ENCODE measurements at regions not wholly inside any gene's neighbourhood (a gene's known extent, or its start where the extent isn't known, plus 50 kb on each side); places are given as distances from the start of the nearest gene placed in this dataset.

GRCh38 chr13:99050983-99051488, 73.2 kb upstream of the DOCK9 start:
- in situ Hi-C loops (cut with HindIII; ENCODE audit: low pct_unique_long_range_greater_than_20kb, low sequenced_read_pairs): no loop called here
- DNase-seq (ENCODE audit: low read depth): no peak

DNA sequence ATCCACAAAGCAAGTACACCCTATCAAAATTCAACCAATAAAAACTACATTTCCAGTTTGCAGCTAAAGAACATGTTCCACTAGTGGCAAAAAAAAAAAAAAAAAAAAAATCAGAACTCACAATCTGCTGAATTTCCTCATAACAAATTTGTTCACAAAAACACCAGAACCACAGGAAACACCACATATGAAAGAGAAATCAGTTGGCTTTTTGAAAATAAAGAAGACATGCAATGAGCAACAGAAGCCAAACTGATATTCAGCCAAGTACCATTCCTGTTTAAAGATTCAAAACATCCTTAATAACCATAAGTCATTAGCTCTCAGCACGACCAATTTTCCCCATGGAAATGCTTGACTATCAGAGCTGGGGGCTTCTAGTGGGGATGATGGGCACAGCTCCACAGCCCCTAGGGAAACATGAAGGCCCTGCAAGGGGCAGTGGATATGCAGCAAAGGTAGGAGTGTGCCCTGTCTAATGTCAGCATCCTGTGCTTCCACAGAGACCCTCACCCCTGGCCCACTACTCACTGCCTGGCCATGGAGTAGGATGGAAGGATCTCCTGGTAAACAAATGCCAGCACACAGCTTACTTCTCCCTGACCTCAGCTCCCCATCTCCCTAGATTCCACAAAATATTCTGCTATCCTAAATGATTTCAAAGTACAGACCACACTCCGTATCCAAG, 74.0 kb upstream of the DOCK9 start:
- in situ Hi-C loops (cut with HindIII; ENCODE audit: low pct_unique_long_range_greater_than_20kb, low sequenced_read_pairs): no loop called here
- no peak for DNase-seq (ENCODE audit: low read depth)

DNA sequence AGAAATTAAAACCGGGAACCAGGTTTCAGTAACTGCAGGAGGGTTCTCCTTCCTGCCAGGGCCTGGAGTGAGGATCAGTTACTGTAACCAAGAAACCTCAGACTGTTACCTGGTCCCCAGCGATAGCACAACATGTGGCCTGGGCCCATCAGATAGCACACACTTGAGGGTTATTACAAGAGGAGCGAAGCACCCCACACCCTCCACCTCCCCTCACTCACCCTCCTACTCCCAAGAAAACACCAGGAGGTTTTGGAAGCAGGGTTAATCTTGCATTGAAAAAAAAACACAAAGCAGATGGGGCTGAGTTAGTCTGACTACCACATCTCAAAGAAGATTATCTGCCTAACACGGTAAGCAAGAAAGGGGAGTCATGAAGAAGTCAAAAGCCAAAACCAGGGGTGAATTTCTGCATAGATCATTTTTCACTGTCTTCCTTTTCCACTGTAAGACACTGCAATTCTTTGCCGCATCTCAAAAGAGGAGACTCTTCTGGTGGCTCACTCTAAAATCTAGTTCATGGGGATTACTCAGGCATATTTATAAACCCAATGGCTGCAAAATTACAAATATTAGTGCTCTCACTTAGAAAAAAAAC, 75.9 kb upstream of the DOCK9 start:
- in situ Hi-C loops (cut with HindIII; ENCODE audit: low pct_unique_long_range_greater_than_20kb, low sequenced_read_pairs): no loop called here
- DNase-seq (ENCODE audit: low read depth): no peak

DNA sequence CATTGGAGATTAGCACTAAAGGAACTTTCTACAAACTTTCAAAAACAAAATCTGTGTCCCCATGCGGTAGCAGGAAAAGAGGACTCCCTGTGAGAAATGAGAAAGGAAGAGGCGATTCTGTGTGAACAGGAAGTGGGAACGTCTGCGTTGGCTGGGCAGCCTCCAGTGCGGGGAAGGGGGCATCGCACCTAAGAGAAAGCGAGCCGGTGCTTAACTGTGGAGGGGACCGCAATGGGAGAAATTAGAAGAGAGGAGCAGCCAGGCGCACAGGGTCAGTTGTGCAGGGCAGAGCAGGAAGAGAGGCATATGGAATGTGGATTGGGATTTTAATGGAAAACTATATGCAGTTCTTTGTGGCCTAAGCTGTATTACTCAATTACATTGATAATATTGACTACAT, 77.4 kb upstream of the DOCK9 start:
- DNase-seq (ENCODE audit: low read depth): no peak
- in situ Hi-C loops (cut with HindIII; ENCODE audit: low pct_unique_long_range_greater_than_20kb, low sequenced_read_pairs): no loop called here

DNA sequence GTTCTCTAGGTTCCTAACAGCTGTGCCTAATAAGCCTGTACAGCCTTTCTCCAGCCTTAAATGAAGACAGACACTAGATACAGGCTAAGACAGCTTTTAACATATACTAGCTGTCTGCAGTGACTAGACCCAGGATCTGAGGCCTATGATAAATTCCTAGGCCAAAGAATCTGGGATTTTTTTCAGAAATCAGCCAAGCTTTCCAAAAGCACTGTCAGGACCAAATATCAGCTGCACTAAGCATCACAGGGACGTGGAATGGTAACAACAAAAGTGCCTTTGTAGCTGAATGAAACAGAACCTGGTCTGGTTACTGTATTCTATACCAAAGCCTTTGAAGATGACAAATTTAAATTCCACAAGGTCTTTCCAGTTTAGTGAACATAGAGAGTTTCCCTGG, 77.9 kb upstream of the DOCK9 start:
- in situ Hi-C loops (cut with HindIII; ENCODE audit: low pct_unique_long_range_greater_than_20kb, low sequenced_read_pairs): no loop called here

GRCh38 chr13:99056381-99057014, 78.6 kb upstream of the DOCK9 start:
- DNase-seq (ENCODE audit: low read depth): no peak
- in situ Hi-C loops (cut with HindIII; ENCODE audit: low pct_unique_long_range_greater_than_20kb, low sequenced_read_pairs): no loop called here

More for the DNA sequence above, 77.9 kb upstream of the DOCK9 start:
- no peak for DNase-seq (ENCODE audit: low read depth)

DNA sequence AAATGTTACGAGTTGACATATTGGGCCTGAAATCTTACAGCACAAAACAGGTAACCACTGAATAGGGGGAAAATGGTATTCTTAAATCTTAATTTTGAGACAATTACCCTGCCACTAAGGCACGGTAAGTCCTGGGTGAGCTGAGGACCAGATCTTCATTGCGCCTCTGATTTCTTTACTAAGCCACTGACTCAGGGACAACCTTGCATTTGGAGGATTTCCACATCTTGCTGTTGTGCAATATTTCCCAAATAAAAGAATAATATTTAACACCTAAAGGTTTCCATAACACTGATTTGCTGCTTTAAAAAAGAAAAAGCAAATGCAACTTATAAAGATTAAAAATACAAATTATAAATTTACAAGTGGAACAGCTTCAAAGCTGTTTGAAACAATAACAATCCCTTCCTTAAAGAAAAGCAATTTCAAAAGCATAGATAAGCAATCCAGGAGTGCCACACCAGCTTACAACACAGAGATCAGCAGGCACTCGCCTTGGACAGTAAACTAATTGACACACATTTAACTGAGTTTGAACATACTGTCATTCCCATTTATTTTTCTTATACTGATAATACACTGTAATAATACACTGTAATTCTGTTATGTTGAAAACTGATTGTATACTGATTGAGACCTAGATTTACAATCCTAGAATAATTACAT, 79.6 kb upstream of the DOCK9 start:
- DNase-seq (ENCODE audit: low read depth): no peak
- in situ Hi-C loops (cut with HindIII; ENCODE audit: low pct_unique_long_range_greater_than_20kb, low sequenced_read_pairs): no loop called here

DNA sequence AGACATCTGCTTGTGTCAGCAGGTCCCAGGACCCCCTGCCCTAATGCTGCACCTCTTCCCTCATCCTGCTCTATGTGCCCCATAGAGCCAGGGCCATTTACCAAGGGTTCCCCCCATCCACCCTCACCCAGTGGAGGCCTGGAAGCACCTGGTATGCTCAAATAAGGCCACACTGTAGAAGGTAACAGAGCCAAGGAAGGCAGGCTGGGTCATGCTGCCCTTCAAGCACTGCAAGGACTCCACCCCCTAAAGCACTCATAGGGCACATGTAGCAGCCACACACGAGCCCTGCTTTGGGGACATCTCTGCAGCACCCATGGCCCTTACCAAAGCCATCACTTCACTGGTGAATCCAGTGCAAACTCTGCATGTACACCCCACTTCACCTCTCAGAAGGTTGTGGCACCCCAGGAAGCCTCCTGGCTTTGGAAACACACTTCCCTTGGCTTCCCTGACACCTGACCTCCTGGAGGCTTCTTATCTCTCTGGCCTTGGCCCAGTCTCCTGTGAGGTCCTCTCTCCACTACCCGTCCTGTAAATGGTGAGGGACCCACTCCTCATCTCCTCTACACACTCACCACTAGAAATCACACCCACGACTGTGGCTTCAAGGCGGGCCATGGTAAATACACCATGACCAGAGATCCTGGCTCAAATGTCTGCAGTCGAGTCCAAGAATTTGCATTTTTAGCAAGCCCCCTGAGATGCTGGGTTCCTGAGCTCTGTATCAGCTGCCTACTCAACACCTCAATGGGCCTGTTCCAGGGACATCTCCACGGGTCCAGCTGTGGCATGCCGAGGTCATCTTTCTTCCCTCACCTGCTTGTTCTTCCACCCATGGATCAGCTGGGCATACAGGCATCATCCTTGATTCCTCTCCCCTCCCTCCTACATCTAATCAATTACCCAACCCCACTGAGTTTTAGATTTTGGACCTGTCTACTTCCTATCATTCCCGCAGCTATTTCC, 80.9 kb upstream of the DOCK9 start:
- no peak for DNase-seq (ENCODE audit: low read depth)
- in situ Hi-C loops (cut with HindIII; ENCODE audit: low pct_unique_long_range_greater_than_20kb, low sequenced_read_pairs): no loop called here

DNA sequence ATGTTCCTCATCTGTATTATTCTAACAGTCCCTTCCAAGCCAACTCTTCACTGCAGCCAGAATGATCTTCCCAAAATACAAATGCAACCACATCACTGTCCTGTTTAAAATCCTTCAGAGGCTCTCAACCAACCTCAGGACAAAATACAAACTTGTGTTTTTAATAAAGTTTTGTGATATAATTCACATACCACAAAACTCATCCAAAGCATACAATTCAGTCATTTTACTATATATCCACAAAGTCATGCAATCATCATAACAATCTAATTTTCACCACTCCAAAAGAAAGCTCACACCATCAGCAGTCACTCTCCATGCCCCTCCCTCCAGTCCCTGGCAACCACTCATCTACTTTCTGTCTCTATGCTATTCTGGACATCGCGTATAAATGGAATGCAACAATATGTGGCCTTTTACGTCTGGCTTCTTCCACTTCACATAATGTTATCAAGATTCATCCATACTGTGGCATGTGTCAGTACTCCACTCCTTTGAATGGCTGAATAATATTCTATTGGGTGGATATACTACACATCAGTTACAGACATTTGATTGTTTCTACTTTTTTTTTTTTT, 81.7 kb upstream of the DOCK9 start:
- DNase-seq (ENCODE audit: low read depth): no peak
- in situ Hi-C loops (cut with HindIII; ENCODE audit: low pct_unique_long_range_greater_than_20kb, low sequenced_read_pairs): no loop called here

DNA sequence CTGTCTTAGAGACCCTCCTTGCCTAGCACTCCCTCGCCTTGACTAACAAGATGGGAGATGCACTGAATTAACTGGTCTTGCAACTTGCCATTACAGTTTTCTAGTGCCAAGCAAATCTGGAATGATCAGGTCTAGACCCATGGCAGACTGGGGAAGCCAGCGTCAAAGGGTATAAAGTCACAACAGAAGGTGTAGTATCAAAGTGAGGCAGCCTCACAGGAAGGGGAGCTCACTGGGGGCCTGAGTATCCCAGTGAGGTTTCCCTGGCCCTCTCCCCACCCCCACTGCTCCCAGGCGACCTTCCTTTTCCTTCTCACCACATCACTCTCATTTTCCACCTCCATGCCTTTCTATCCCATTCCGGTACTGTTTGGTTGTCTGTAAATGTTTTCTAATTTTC, 83.5 kb upstream of the DOCK9 start:
- in situ Hi-C loops (cut with HindIII; ENCODE audit: low pct_unique_long_range_greater_than_20kb, low sequenced_read_pairs): no loop called here
- DNase-seq (ENCODE audit: low read depth): no peak

GRCh38 chr13:99062593-99062992, 84.7 kb upstream of the DOCK9 start:
- in situ Hi-C loops (cut with HindIII; ENCODE audit: low pct_unique_long_range_greater_than_20kb, low sequenced_read_pairs): no loop called here

GRCh38 chr13:99063178-99063577, 85.3 kb upstream of the DOCK9 start:
- no peak for DNase-seq (ENCODE audit: low read depth)
- in situ Hi-C loops (cut with HindIII; ENCODE audit: low pct_unique_long_range_greater_than_20kb, low sequenced_read_pairs): no loop called here

More at GRCh38 chr13:99062593-99062992, 84.7 kb upstream of the DOCK9 start:
- no peak for DNase-seq (ENCODE audit: low read depth)

- DNase-seq (ENCODE audit: low read depth): no peak
- in situ Hi-C loops (cut with HindIII; ENCODE audit: low pct_unique_long_range_greater_than_20kb, low sequenced_read_pairs): no loop called here
Measured at GRCh38 chr13:99063952-99064351, 86.1 kb upstream of the DOCK9 start.

GRCh38 chr13:99064624-99065234, 86.9 kb upstream of the DOCK9 start:
- in situ Hi-C loops (cut with HindIII; ENCODE audit: low pct_unique_long_range_greater_than_20kb, low sequenced_read_pairs): no loop called here
- no peak for DNase-seq (ENCODE audit: low read depth)

GRCh38 chr13:99065235-99066015, 87.6 kb upstream of the DOCK9 start:
- DNase-seq (ENCODE audit: low read depth): no peak
- in situ Hi-C loops (cut with HindIII; ENCODE audit: low pct_unique_long_range_greater_than_20kb, low sequenced_read_pairs): no loop called here

- in situ Hi-C loops (cut with HindIII; ENCODE audit: low pct_unique_long_range_greater_than_20kb, low sequenced_read_pairs): no loop called here
- DNase-seq (ENCODE audit: low read depth): no peak
Measured at GRCh38 chr13:99066219-99066618, 88.4 kb upstream of the DOCK9 start.
